UCSD-AML1 (cell line): ENCODE measurements at regions not wholly inside any gene's neighbourhood (a gene's known extent, or its start where the extent isn't known, plus 50 kb on each side); places are given as distances from the start of the nearest gene placed in this dataset.

Source experiments
- DNase-seq: peaks from one replicate; lab custom pipeline; 2025; ENCODE audit not compliant: unreplicated experiment; lab: John Stamatoyannopoulos, UW

DNA sequence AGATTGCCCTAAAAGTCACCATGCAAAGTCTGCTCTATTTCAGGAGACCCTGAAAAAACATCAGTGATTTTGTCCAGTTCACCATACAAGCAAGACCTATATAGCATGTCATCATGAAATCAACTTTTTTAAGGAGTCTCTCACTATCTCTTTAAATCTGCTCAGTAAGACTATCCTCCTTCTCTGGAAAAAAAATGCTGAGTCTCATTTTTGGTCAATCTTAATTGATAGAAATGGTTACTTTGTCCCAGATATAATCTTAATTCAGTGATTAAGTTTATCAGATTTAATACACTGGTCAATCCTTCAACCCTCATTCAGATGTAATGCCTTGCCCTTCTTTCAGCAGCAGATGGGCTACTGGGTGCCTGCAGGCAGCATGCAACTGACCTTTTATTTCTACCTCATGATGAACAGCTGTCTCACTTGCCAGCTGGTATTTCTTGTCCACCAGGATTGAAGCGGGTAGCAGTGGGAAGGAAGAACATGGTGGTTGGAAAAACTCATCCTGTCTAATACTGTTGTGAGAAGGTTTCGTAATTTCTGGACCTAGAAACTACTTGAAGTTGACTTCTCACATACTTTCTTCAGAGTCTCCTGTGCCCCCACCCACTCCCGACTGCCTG lies 375.3 kb downstream of the DNAH5 start:
- DNase-seq, result no peak

DNA sequence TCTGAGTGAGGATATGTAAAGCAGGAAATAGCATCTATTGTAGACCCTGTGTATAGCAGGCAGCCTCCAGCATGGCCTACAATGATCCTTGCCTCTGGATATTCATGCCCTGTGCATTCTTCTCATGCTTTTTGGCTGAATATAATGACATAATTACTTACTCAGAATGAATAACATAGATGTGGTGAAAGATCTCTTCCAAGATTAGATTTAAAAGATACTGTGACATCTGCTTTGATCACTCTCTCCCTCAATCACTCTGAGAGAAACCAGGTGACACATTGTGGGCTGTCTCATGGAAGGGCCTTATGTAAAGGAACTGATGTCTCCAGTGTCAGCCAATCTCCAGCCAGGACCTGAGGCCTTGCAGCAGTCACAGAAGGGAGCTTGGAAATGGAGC lies 376.7 kb downstream of the DNAH5 start:
- DNase-seq, result no peak

DNA sequence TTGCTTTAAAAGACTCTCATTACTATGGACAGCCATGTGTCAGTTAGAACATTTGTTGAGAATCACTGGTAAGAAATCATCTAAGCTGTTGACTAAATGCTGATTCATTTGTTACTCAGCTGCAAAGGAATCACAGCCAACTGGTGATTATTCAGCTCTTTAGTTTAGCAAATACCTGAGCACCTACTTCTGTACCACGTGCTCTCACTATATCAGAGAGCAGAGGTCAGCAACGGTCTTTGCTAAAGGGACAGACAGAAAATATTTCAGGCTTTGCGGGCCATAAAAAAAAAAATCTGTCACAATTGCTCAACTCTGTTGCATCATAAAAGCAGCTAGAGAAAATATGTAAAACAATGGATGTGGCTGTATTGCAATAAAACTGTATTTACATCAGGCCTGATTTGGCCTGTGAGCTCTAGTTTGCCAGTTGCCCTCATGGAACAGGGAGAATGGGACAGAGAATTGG lies 377.6 kb downstream of the DNAH5 start:
- DNase-seq, result no peak

DNA sequence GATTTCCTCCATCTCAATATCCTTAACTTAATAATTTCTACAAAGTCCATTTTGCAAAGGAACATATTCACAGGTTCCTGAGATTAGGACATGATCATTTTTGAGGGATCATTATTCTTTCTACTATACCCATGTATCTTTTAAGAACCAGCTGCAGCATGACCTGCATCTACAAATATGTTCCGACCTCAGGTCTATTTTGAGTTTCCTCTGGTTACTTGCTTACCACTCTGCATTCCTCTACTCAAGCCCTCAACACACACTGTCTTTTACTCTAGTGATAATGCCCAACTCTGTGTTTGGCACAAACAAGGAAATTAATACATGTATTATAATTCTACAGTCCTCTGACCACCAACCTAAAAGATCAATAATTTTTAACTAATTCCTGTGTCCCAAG lies 386.1 kb downstream of the DNAH5 start:
- no peak for DNase-seq

DNA sequence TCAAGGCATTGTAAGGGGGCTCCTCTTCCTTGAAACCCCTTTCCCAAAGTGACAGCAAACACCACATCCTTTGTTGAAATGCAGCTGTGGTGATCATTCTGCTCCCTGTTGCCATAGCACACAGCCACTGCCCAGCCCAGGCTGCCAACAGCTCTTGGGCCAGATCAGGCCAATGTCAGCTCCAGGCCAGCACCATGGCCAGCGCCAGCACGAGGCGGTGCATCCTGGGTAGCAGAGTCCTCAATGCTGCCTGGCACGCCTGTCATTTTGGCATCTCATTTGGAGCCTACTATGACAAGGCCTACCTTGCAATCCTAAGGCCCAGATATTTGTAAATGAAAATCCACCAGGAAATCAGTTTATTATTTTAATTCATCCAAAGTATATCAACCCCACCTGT lies 390.6 kb downstream of the DNAH5 start:
- peak; percentile 10 for DNase-seq

DNA sequence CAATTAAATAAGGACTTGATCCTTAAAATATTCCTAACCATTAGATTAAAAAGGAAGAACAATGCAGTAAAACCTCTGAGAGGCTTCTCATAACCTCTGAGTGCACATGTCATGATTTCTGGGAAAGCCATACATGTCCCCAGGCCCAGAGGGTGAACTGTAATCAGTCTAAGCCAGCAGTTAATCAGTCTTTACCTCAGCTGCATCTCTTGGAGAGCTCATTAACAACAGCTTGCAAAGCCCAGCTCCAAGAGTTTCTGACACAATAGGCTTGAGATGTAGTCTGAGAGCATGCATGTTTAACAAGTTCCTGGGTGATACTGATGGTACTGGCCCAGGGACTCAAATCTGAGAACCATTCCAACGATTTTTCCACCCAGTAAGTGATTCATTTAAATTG lies 392.1 kb downstream of the DNAH5 start:
- no peak for DNase-seq

DNA sequence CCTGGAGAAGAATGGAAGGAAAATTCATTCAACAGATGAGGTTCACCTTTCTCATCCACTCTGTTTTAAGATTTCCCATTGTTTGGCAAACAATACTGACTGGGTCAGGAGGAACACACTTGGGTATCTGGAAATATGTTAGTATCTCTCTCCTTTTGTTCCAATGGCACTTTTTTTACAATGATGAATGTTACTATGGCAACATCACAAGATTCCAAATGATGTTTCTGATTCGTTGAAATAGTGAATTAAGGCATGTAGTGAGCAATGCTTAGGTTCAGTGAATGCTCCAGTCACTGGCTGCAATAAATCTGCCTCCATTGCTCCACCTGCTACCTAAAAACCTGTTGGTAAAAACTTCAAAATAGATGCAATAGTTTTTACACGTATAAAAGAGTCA lies 392.8 kb downstream of the DNAH5 start:
- no peak for DNase-seq

DNA sequence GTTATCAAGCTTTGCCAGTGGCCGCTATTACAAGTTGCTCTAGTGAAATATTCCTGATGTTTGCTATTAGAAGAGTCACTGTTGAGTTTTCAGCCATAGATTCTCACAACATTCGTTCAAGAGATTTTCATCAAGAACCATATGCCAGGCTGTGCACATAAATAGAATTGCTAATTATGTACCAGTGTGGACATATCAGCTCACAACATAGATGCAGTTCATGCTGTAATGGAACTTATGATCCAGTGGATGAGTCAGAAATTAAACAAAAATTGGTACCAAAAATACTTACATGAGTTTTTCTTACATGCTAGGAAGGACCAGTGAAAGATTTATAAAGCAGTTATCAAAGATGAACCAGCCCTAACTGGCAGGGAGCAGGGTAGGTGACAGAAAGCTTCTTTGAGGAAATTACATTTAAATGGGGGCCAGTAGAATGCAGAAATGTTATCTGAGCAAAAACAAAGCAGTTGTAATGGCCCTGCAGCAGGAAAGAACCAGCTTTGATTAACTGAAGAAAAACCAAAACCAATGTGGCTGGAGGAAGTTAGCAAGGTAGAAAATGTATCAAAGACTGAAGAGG lies 404.2 kb downstream of the DNAH5 start:
- no peak for DNase-seq

DNA sequence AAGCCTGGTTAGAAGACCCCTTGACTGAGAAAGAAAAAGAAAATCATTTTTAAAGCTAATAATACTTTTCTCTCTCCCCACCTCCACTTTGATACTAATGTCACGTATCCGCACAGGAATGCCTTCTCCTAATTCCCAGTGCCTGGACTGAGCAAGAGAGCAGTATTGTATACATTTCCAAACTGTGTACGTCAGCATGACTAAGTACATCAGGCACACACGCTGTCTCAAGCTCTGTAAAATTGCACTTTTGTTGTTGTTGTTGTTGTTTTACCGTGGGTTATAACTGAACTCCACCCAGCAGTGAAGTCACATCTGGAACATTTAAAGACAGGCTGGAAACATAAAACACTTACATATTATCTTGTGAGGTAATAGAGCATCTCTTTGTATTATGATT lies 407.6 kb downstream of the DNAH5 start:
- DNase-seq, result no peak

DNA sequence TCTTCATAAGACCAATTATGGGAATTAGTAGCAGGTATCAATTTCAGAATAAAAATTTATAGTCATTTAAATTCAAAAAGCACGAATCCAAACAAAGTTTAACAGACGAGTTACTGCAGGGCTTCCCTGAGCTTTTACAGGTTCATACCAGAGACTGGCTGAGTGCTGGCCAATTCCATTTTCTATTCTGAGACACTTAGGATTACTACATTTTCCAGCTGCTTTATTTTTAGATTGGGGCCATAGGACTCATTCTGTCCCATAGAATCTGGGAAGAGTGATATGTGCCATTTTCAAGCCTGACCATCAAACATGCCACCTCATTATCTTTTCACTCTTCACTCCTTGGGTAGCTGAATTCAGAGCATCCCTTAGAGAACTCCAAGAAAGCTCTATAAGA lies 410.7 kb downstream of the DNAH5 start:
- DNase-seq, result no peak

DNA sequence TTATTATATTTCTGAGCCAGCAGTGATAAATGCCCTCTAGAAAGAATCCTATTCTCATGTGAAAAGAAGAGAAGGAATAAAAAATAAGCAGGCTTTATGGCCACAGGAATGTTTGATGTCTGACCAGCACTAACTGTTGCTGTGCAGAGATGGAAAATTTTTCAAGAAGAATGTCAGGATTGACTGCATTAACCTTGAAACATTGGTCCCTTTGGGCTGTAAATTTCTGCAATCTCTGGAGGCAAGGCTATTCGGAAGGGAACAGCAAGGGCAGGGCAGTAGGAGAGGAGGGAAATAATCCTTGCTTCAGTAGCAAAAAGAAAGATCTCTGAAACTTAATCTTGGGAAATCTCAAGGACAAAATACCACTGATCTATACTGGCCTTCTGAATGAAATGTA lies 415.2 kb downstream of the DNAH5 start:
- DNase-seq, result no peak

DNA sequence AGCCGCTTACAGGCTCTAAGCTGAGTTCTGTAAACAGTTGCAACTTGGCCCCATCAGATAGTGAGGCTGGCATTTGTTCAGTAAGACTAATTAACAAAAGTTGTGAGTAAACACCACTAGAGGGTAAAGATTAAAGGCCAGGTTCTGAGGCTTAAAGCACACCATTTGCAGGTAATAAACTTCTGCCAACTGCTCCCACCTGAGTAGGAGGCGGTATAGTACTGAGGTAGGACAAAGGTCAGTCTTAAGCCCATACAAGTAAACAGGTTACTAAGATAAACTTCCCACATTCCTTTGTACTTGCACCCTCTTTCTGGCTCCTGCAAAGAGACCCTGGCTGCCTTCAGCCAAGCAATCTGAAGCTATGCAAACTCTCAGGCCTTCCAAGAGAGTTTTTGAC lies 419.6 kb downstream of the DNAH5 start:
- DNase-seq, result no peak

DNA sequence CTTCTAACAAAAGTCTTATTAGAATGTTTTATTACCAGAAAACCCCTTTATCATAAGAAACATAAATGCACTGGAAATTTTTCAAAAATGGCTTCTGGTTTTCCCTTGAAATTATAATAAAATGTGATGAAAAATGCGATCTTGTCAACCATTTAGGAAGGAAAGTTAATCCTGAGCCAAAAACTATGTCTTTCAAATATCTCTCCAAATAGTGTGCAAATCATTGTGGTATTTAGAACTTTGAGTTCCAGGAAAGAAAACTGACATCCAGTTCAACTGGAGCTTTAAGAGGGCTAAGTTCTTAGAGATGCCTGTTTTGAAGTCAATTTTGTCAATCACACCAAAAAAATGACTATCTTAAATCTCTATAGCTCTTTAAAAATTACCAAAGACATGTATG lies 425.4 kb downstream of the DNAH5 start:
- DNase-seq, result no peak

DNA sequence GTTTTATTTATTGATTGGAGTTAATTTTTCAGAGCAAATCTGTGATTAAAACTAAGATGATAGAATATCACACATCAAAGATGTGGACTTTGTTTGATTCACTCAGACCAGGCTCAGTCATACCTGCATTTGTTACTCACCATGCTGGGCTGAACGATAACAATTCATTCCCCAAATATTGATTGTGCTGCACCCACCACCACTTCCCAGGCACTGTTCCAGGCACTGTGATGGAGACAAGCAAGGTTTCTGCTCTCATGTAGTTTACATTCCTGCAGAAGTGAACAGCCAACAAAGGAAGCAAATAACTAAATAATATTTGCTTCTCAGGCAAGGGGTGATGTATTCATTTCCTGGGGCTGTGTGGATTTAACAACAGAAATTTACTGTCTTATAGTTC lies 428.3 kb downstream of the DNAH5 start:
- no peak for DNase-seq

DNA sequence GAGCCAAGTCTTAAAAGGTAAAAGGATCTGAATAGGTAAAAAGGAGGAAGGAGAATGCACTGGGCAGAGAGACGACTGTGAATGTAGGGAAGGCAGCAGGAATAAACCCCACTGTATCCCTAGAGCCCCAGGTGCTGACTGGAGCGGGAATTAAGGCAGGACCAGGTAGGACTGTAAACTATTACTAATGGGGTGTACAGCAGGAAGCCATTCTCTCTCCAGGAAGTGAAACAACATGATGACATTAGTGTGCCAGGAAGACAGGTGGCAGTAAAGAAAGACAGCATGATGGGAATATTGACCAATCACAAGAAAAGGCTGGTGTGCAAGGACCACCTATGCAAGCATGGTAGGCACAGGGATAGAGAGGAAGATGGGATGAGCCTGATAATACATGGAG lies 433.0 kb downstream of the DNAH5 start:
- DNase-seq, result no peak

DNA sequence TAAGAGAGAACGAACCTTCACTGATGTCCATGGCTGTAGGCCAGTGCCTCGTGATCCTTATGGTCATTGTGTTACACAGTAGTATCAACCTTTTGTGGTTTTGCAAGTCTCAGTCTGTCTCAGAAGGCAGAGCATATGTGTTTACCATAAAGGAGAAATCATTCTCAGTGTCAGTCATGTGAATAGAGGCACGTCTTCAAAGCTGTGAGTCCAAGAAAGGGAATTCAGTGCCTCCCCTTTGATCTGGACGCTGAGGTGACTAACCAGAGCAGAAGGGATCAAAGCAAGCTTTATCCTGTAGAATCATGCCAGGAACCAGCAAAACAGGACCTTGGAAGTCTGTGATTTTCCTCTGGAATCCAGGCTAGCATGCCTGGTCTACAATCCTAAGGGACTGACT lies 433.9 kb downstream of the DNAH5 start:
- no peak for DNase-seq

DNA sequence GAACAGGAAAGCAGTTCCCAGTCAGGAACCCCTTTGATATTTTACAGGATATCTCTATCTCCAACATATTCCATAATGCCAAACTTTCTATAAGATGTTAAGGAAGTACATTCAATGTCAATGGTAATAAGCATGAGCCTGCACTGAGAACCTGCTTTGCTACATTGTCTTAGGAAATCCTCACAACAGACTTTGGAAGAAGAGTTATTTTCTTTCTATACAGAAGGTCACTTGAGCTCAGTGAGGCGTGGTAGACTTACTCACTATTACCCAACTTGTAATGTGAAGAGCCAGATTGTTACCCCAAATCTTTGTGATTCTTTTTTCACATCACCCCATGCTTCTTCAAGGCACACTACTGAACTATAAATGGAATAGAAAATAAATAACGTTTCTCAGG lies 435.9 kb downstream of the DNAH5 start:
- DNase-seq, result no peak

DNA sequence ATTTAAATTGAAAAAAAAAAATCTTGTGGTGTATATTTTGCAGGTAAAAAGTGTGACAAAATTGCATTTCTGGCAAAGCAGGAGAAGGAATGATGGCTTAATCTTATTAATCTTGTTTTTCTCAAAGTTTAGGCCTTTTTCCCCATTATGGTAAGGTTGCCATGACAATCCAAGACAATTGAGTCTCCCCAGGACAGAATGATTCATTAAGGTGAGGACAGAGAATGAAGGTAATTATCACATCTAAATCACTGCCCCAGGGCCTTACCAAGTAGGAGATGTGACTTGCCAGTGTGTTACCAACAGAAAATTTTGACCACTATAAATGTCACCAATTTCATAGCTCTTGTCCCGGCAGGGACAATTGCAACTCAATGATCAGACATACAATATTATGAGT lies 439.2 kb downstream of the DNAH5 start:
- no peak for DNase-seq

DNA sequence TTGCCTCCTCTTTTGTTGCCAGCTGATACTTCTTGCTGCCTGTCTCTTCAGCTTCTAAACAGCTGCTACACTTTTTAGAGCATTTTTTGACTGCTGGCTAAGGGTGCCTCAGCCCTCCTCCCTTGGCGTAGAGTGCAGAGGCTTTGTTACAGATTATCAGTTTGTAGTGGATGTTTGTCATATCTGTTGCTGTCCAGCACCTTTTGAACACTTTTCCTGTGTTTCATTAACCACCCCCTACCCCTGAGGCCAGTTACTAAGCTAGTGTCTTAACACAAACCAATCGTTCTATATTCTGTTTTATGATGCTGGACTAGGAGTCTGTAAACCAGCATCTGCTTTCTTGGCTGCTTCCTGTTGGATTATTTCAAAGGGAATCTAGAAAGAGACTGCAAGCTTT lies 441.5 kb downstream of the DNAH5 start:
- no peak for DNase-seq

DNA sequence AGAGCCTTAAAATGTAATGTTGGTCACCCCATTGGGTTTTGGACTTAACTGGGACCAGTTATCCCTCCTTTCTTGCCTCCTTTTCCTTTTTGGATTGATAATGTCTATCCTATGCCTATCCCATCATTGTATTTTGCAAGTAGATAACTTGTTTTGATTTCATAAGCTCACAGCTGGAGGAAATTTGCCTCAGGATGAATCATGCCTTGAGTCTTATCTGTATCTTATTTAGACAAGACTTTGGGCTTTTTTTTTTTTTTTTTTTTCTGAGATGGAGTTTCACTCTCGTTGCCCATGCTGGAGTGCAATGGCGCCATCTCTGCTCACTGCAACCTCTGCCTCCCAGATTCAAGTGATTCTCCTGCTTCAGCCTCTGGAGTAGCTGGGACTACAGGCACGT lies 443.3 kb downstream of the DNAH5 start:
- no peak for DNase-seq

DNA sequence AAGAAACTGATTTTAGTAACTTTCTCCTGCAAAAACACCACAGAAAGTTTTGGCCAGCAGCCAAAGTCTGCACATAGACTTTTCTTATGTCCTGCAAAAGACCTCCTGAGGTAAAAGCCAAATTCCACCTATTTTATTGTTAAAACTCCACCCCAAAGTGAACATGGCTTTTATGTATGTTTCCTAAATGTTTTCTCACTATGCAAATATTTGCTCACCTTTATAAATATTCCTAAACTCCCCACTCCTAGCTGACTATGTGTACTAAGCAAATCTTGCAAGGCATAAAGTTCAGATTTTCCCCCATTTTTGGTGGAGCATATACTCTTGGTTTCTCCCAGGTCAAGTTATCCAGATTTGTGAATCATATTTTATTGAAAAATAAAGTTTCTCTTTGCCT lies 446.2 kb downstream of the DNAH5 start:
- no peak for DNase-seq

DNA sequence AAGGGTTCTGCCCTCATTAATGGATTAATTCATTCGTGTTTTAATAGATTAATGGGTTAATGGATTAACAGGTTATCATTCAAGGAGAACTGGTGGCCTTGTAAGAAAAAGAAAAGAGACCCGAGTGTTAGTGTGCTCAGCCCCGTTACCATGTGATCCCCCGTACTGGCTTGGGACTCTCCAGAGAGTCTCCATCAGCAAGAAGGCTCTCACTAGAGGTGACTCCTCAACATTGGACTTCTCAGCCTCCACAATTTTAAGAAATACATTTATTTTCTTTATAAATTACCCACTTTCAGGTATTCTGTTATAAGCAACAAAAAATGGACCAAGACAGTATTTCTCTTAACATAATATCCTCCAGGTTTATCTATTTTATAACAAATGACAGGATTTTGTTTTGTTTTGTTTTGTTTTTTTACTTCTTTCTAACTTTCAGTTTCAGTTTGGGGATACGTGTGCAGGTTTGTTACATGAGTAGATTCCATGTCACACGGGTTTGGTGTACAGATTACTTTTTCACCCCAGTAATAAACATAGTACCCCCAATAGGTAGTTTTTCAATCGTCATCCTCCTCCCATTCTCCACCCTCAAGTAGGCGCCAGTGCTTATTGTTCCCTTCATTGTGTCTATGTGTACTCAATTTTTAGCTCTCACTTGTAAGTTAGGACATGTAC lies 456.1 kb downstream of the DNAH5 start:
- DNase-seq, result no peak

DNA sequence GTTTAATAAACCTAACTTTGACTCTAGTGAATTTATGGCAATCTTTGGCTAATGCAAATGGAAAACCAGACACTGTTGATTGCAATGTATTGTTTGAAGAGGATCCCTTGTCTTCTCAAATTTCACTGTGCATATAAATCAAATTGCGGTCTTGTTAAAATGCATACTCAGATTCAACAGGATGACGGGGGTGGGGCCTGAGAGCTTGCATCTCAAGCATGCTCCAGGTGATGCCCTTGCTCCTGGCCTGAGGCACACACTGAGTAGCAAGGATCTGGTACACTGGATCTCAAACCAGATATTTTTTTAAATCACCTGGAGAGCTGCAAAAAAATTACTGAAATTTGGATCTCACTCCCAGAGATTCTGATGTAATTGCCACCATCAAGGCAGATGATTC lies 463.7 kb downstream of the DNAH5 start:
- no peak for DNase-seq
